NCI-H1417 (cell line): ENCODE measurements at regions not wholly inside any gene's neighbourhood (a gene's known extent, or its start where the extent isn't known, plus 50 kb on each side); places are given as distances from the start of the nearest gene placed in this dataset.
A peak's percentile ranks its signal among the peaks of the same experiment; 100 is the strongest.

ENCODE experiments used
- DNase-seq, 3 experiments: peaks; one replicate each; lab custom pipeline; 2025; lab: John Stamatoyannopoulos, UW

- DNase-seq = no peak
Measured at GRCh38 chr4:41865306-41865980, 69.8 kb upstream of the TMEM33 start.

GRCh38 chr4:41859087-41859486, 76.1 kb upstream of the TMEM33 start:
- no peak for DNase-seq

DNA sequence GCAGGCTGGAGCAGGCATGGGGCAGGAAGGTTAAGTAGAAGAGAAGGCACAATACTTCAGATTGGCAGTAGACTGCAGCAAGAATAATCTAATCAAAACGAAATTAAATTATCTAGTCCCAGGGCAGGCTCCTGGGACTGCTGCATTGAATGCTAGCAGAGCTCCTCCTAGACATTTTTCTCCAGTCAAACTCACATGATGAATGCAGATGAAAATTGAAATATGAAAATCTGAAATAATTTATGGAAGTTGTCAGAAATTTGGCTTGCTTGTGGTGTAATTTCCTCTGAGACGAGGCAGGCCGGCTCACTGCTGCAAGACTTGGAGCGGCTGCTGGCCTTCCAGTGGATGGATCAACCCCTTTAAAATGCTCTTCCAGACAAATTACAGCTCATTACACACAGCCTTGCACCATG, 78.0 kb upstream of the TMEM33 start:
- no peak for DNase-seq

DNA sequence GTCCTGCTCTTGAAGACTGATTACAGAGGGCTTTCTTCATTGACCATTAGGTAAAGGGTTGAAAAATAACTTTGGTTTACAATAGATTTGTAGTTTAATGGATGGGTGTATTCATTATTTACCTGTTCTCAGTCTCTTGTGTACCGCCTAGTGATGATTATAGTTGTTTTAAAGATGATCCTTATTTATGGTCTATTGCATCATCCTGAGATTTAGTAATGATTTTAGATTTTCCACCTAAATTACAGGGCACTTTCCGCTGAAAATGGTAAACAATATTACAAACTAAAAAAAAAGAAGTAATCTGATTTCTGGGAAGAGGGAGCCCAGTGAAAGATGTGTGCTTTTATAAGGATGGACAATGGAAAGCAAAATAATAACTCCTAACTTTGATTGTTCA, 78.4 kb upstream of the TMEM33 start:
- DNase-seq = no peak

DNA sequence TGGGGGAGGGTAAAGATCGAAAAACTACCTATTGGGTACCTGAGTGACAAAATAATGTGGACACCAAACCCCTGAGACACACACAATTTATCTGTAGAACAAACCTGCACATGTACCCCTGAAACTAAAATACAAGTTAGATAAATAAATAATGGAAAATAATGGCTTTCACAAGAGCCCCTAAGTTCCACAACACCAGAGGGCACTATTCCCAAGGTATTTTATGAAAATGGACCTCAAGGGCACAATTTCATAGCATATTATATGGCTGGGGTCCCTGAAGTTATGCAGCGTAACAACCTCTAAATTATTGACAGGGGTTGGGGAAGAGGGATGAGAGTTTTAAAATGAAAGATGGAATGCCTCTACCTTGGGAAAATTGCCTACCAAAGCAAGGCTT, 81.3 kb upstream of the TMEM33 start:
- DNase-seq = no peak

GRCh38 chr4:41852229-41852628, 83.0 kb upstream of the TMEM33 start:
- DNase-seq = no peak

DNA sequence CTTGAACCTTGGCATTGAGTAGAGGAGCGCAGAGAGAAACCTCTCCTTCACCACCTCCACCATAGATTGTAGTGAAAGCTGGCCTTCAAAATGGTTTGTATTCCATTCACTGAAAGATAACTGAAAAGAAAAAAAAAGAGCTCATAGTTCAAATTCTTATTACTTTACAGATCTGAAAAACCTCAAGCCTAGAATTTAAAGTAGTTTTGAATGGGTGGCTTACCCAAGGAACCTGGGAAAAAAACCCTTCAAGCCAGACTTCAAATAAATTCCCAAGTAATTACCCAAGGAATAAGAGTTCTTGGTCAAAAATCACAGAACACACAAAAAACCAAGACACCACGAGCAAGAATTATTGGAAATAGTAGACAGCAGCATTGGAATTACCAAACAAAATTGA, 83.6 kb upstream of the TMEM33 start:
- no peak for DNase-seq

GRCh38 chr4:41844327-41844726, 90.9 kb upstream of the TMEM33 start:
- DNase-seq = no peak

DNA sequence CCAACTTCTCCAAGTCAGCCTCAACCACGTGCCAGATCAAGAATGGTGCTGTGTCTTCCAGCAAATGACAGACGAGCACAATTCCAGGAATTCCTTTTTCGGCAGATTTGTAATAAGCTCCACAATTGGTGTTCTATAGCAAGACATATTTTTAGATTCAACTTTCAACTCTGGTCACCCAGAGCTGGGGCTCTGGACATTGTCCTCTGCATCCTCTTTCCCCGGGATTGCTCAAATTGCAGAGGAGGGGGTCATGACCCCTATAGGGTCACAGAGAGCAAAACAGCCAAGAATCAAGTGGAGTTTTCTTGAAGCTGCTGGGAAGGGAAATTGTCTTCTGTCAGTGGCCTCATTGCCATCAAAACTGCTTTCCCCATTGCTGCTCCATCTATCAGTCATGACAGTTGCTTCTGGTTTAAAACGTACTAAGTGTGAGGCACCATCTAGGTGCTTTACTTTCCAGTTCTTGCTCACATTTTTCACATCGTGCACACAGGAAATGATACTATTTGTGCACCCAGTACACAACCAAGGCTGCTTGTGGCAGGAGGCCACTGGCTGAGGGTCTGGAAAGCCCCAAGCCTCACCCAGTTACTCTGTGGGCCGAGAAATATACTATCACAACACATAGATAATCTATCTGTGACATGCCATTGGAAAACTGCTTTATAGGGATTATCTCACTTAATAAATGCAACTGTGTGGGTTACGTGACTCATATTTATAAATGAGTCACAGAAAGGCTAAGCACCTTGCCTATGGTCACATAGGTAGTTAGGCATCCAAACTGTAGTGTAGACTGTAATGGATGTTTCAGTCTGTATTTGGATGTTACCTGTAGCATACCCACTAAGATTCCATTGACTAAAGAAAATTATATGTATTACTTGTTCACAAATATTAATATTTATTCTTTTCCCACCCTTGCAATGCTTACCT, 91.7 kb upstream of the PHOX2B start:
- DNase-seq = no peak

DNA sequence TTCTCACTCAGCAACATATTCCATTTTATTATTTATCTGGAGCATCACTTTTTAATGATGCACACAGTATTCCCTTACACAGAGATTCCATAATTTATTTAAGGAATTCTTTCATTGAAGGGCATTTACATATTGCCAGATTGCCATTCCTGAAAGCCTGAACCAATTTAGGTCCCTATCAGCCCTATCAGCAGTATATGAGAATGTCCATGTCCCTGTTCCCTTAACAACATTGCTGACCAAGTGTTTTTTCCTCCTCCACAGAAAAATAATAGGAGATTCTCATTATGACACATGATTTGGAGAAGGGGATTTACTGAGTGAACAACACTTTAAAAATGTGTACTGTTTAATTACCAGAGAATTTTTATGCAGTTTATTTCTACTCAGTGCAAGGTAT, 90.1 kb upstream of the PHOX2B start:
- DNase-seq = no peak

DNA sequence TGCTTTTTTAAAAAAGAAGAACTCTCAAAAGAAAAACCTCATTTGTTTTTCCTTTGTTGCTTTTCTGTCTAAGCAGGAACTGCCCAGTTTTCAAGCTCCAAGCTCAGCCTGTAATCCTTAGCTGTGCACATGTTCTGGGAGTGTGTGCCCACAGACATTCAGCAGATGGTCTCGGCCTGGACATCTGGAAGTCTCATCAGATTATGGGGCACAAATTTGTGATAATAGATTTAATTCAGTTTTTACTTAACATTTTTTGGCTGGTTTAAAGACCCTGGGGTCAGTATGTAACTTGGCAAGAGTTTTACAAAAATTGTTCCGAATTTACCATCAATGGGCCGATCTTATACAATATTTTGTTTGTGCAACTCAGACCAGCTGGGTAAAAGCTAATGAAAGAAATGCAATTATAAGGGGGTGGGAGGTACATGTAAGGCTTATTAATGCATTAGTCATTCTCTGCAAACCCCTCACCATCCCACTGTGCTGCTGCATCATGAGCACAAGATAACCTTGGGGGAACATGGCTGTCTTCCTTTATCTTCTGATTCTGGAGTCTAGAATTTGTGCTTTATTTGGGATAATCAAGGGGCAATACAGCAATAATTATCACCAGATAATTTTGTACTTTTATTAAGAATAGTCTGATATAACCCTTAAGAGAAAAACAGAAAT, 86.9 kb upstream of the PHOX2B start:
- DNase-seq = no peak

DNA sequence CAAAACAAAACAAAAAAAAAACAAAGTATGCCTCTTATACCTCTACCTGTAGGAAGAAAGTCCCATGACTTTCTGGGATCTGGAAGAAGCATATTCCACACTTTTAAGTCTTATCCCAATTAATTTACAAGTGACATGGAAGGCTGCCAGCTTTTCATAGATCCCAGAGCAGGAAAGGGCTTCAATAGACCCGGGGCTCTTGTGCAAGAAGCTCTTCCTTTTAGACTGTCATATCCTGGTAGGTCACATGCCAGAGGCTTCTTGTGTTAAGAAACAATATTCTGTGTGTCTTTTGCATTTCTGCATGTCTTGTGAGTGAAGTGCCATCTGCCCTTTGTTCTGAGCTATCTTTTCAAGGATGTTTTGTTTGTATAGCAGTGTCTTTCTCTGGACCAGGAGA, 84.4 kb upstream of the PHOX2B start:
- peak in 1 of 3 experiments; percentile 11 for DNase-seq

GRCh38 chr4:41822325-41822724, 73.8 kb upstream of the PHOX2B start:
- DNase-seq = no peak

DNA sequence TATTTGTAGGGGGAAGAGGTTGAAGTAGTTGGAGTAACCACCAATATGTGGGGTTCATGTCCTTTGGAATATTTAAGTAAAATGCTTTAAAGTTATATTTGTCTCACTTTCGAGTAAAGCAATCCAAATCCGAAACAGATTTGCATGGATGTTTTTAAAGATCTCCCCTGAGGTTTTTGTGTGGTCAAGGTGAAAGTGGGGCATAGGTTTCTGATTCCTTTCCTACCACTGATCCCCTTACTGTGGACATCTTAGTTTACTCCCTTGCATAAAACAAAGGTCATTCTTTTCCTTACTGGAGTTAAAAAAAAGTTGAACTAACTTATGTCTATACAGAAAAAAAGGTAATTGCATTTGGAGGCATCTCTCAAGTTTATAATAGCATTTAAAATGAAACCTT, 71.9 kb upstream of the PHOX2B start:
- no peak for DNase-seq

- DNase-seq = no peak
Measured at GRCh38 chr4:41819621-41820020, 71.1 kb upstream of the PHOX2B start.

DNA sequence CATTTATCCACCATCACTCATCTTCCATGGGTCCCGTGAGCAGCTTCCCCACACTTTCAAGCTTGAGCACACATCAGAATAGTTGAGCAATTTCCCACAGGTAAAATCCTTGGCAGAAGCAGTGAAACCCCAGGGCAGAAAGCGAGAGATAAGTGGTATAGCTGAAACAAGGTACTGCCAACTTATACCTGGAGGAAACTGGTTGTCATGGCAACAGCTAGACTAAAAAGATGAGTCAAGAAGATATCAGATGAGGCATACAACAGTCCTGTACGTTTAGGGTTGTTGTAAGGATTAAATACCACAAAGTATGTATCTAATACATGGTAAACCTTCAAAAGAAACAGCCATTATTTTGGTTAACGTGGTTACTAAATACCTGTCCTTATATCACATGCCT, 66.9 kb upstream of the PHOX2B start:
- no peak for DNase-seq

DNA sequence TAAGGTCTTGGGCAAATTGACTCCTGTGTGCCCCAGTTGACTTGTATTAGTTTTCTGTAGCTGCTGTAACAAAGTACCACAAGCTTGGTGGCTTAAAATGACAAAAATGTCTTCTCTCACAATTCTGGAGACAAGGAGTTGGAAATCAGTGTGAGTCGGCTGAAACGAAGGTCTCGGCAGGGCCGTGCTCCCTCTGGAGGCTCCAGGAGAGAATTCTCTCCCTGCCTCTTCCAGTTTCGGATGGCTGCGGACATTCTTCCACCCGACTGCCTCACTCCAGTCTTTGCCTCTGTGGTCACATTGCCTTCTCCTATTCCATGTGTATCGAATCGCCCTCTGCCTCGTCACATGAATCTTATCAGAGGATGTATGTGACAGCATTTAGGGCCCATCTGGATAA, 66.0 kb upstream of the PHOX2B start:
- DNase-seq = no peak

DNA sequence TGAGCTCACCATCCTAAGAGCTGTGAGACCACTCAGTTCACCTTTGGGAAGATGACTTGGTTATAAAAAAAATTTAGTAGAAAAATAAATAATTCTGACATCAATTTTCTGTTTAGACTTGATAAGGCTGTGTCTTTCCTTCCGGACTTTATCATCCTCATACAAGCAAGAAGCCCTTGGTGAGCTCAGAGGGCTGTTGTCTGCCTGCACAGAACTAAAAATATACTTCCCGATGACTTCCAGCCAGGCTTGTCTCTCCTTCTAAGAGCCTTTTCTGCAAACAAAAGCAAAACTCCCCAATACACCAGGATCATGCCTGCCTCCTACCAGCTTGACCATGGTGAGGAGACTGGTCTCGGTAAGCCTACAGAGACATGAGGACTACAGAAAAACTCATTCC, 58.3 kb upstream of the PHOX2B start:
- DNase-seq = no peak

DNA sequence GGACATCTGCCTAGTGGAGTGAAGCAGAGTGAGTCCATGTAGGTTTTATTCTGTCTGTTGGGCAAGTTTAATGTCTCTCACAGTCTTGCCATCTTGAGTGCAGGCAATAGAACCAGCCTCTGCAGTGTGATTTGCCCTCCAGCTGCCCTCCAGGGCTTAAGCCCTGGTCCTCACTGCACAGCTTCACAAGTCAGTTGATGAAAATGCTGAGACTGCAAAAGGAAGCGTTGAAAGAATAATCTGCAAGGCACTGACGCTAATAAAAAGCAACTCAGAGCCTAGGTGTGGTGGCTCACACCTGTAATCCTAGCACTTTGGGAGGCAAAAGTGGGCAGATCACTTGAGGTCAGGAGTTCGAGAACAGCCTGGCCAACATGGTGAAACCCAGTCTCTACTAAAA, 54.1 kb upstream of the PHOX2B start:
- DNase-seq = no peak

DNA sequence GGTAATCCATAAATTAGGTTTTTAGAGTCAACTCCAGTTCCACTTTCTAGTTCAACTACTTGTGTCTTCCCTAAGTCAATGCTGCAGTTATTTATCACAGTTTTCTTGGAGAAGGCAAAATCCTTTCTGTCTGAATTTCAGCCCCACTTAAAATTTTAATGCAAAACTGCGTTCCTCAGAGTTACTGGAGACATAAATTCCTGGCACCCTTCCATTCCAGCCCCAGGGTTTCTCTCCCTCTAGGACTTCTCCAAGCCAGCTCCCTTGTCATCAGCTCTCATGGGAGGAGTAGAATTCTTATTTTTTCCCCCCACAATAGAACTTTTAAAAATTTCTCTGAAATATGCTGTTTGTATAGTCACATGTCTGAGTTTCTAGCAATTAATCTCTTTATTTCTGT, 50.6 kb upstream of the PHOX2B start:
- DNase-seq = no peak
